NCI-H2029 treated with DMSO at 0.1 percent for 48 hours (cell line): ENCODE measurements at regions not wholly inside any gene's neighbourhood (a gene's known extent, or its start where the extent isn't known, plus 50 kb on each side); places are given as distances from the start of the nearest gene placed in this dataset.
"Not testable (repeated sequence)": the region's sequence is repeated elsewhere in the genome, so short reads cannot be mapped to it uniquely, and the experiment has no call there.

ENCODE experiments used
- DNase-seq: peaks from one replicate; lab custom pipeline; 2025; lab: John Stamatoyannopoulos, UW

- no peak for DNase-seq
These were observed 606.6 kb upstream of the LRRN3 start for GRCh38 chr7:110484356-110484755.

GRCh38 chr7:110486549-110486948 is 604.4 kb upstream of the LRRN3 start:
- DNase-seq: no peak

- no peak for DNase-seq
These were observed 588.0 kb upstream of the LRRN3 start for GRCh38 chr7:110502888-110503465.

GRCh38 chr7:110507369-110507768 is 583.6 kb upstream of the LRRN3 start:
- DNase-seq: peak; percentile 81

- DNase-seq: peak; percentile 81
These were observed 583.1 kb upstream of the LRRN3 start for GRCh38 chr7:110507832-110508231.

- DNase-seq: not testable (repeated sequence)
These were observed 575.9 kb upstream of the LRRN3 start for GRCh38 chr7:110514975-110515551.

- no peak for DNase-seq
These were observed 571.1 kb upstream of the LRRN3 start for GRCh38 chr7:110519851-110520250.

DNA sequence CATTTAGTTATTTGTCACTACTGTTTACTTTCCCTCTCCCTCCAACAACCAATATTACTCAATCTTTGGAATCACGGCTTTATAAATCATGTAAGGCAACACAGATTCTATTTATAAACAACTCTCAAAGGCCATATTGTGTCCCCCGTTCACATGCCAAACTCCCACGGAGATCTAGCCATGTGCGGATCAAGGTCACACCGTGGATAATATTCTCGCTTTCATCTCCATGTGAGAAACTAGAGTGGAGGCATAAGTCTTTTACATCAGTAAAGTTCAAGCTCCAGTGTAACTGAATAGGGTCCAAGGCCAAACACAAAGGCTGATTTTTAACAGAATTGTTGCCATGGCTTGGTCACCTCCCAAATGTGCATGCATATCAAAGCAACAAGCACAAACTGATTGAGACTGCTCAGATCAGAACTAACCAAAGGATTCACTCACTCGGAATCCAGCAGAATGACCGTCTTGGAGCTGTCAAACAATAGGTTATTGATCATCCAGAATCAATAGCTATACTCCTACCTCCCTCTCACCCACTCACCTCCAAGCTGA is 569.5 kb upstream of the LRRN3 start:
- no peak for DNase-seq

DNA sequence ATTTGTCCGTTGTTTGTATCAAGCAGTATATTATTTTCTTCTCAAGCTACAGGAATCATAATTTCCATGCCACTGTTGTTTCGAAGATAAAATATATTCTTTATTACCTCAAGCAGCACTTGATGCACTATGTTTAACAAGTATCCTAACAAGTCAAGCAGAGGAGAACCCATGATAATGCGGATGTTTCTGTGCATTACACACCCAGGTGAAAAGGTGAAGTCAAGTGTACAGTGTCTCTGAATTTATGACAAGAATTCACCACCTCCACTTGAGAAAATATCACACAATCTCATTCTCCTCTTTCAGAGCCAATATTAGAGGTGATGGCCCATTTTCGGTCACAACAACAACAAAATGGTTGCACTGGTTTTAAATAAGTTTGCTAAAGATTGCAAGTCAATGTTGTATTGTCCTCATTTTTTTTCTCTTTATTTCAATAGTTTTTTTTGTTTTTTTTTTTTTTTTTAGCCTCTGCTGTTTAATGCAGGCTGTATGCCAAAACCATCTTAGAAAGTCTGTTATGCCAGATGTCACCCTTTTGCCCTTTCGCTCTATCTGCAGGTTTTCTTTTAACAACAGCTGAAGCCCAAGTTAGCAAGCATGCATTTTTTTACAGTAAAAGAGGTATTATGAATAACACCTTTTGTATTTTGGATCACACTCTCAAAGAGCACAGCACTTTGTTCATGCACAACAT is 568.7 kb upstream of the LRRN3 start:
- no peak for DNase-seq

GRCh38 chr7:110522761-110523200 is 568.1 kb upstream of the LRRN3 start:
- peak; percentile 49 for DNase-seq

- DNase-seq: no peak
These were observed 561.8 kb upstream of the LRRN3 start for GRCh38 chr7:110529175-110529574.

GRCh38 chr7:110531186-110531585 is 559.7 kb upstream of the LRRN3 start:
- DNase-seq: no peak

- DNase-seq: no peak
These were observed 556.5 kb upstream of the LRRN3 start for GRCh38 chr7:110534241-110534931.

DNA sequence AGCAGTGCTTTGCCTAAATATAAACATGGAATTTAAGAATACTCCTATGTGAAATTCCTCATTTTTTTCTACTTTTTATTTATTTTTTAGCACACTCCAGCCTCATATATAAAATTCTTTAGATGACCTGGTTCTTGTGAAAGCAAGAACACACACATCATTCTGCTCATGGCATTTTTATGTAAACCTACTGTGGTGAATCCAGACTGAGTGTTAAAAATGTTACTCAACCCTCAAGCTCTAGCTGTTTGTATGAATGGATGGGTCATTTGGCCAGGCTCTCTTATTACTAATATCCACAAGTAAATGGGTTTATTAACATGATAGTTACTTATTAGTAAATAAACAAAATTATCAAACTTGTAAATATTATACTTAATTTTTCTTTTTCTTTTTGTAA is 551.7 kb upstream of the LRRN3 start:
- no peak for DNase-seq

GRCh38 chr7:110541962-110542361 is 549.0 kb upstream of the LRRN3 start:
- DNase-seq: no peak

- DNase-seq: no peak
These were observed 546.7 kb upstream of the LRRN3 start for GRCh38 chr7:110544194-110544593.

GRCh38 chr7:110548372-110548771 is 542.6 kb upstream of the LRRN3 start:
- DNase-seq: no peak

- DNase-seq: no peak
These were observed 533.8 kb upstream of the LRRN3 start for GRCh38 chr7:110557136-110557535.

GRCh38 chr7:110563286-110563685 is 527.6 kb upstream of the LRRN3 start:
- not testable (repeated sequence) for DNase-seq

GRCh38 chr7:110564246-110564645 is 526.7 kb upstream of the LRRN3 start:
- DNase-seq: no peak

DNA sequence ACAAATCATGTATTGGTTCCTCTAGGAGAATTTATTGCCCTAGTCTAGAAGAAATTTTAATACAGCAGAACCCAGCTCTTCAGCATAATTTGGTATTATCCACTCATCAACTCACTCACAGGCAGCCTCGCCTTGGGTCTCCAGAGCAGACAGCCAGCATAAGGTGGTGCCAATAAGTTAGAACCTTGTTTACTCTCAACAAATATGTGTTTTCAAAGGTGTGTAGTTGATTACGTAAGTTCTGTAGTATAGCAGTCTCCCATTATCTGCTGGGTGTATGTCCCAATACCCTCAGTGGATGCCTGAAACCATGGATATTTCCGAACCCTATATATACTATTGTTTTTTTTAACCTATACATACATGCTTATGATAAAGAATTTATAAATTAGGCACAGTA is 522.5 kb upstream of the LRRN3 start:
- DNase-seq: no peak

DNA sequence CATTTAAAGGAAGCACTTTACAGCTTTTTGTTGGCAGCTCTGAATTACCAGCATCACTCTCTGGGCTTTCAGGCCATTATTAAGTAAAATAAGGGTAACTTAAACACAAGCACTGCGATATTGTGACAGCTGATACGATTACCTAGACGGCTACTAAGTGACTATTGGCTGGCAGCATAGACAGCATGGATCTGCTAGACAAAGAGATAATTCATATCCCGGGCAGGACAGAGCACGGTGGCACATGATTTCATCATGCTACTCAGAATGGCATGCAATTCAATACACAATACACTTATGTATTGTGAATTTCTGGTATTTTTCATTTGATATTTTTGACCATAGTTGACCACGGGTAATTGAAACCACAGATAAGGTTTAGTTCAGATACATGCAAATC is 522.0 kb upstream of the LRRN3 start:
- DNase-seq: no peak
